ENCODE measurements at regions not wholly inside any gene's neighbourhood (a gene's known extent, or its start where the extent isn't known, plus 50 kb on each side); places are given as distances from the start of the nearest gene placed in this dataset.

GRCh38 chr2:228771774-228772173 is 499.3 kb downstream of the PID1 start:
- TF ChIP-seq, protein P1, sequence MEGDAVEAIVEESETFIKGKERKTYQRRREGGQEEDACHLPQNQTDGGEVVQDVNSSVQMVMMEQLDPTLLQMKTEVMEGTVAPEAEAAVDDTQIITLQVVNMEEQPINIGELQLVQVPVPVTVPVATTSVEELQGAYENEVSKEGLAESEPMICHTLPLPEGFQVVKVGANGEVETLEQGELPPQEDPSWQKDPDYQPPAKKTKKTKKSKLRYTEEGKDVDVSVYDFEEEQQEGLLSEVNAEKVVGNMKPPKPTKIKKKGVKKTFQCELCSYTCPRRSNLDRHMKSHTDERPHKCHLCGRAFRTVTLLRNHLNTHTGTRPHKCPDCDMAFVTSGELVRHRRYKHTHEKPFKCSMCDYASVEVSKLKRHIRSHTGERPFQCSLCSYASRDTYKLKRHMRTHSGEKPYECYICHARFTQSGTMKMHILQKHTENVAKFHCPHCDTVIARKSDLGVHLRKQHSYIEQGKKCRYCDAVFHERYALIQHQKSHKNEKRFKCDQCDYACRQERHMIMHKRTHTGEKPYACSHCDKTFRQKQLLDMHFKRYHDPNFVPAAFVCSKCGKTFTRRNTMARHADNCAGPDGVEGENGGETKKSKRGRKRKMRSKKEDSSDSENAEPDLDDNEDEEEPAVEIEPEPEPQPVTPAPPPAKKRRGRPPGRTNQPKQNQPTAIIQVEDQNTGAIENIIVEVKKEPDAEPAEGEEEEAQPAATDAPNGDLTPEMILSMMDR (IDR thresholded peaks at IDR 0.05) = no peak
- TF ChIP-seq POLR2A (IDR thresholded peaks at IDR 0.05) = no peak

Data from body of pancreas (tissue), 4 donors.